AG04450 (cell line): ENCODE measurements at regions not wholly inside any gene's neighbourhood (a gene's known extent, or its start where the extent isn't known, plus 50 kb on each side); places are given as distances from the start of the nearest gene placed in this dataset.

ENCODE experiments used
- CTCF ChIA-PET: fragments of 300-600, 350-600 bp; formaldehyde crosslinking; extraction: SDS; loops from one replicate; lab custom pipeline; 2022; ENCODE audit warnings: antibody characterized with exemption, inconsistent platforms; lab: Charles Lee
- POLR2A ChIA-PET: fragments of 350-600 bp; formaldehyde crosslinking; extraction: SDS; loops from one replicate; lab custom pipeline; 2021; ENCODE audit warnings: antibody characterized with exemption, inconsistent platforms; lab: Yijun Ruan, JAX
- DNase-seq: peaks from one replicate; pipeline ENCODE4 v3.0.0-alpha.2; 2011; ENCODE audit warnings: low read depth, low spot score
- H3K27ac ChIP-seq: one replicate; pipeline ENCODE4 v1.5.1; 2012; ENCODE audit warnings: low read depth, low read length, control low read depth
- H3K27me3 ChIP-seq: one replicate; pipeline ENCODE4 v1.6.0; 2012; ENCODE audit warnings: low read length; ENCODE audit not compliant: control insufficient read depth, insufficient read depth
- H3K4me3 ChIP-seq: 2 replicates; pipeline ENCODE4 v1.5.1; 2011; ENCODE audit warnings: mild to moderate bottlenecking, low read depth, low read length, control low read depth
- H3K9me3 ChIP-seq: 2 replicates; pipeline ENCODE4 v1.5.1; 2012; ENCODE audit warnings: low read length; ENCODE audit not compliant: control insufficient read depth, insufficient read depth
- CTCF ChIP-seq: IDR thresholded peaks from 2 replicates; pipeline ENCODE4 v1.5.1; 2011; ENCODE audit warnings: low read depth, low read length, control low read depth, inconsistent platforms

- H3K27ac ChIP-seq: no peak overlapping the region
- POLR2A ChIA-PET: no interaction called here
- no peak for TF ChIP-seq CTCF
- H3K27me3 ChIP-seq: no peaks in the 10 kb centered on the region
- H3K4me3 ChIP-seq: no peak overlapping the region
- CTCF ChIA-PET: no interaction called here
- DNase-seq: no peak
- H3K9me3 ChIP-seq: peaks cover 32% of the 10 kb centered on the region
Measured at GRCh38 chr10:2212244-2212834, 475.0 kb upstream of the ADARB2 start.

GRCh38 chr10:2210088-2210487 lies 472.8 kb upstream of the ADARB2 start:
- Histone ChIP-seq H3K27ac (no peak overlapping the region), H3K4me3 (no peak overlapping the region), H3K9me3 (peaks cover 29% of the 10 kb centered on the region), H3K27me3 (no peaks in the 10 kb centered on the region)
- DNase-seq: no peak
- ChIA-PET POLR2A (no interaction called here), CTCF (no interaction called here)
- TF ChIP-seq CTCF: no peak

GRCh38 chr10:2208106-2208505 lies 470.8 kb upstream of the ADARB2 start:
- POLR2A ChIA-PET: no interaction called here
- no peak for DNase-seq
- H3K27ac ChIP-seq: no peak overlapping the region
- H3K4me3 ChIP-seq: no peak overlapping the region
- no peaks in the 10 kb centered on the region for H3K27me3 ChIP-seq
- CTCF ChIA-PET: no interaction called here
- H3K9me3 ChIP-seq: peaks cover 19% of the 10 kb centered on the region
- no peak for TF ChIP-seq CTCF

- ChIA-PET POLR2A (no interaction called here), CTCF (no interaction called here)
- Histone ChIP-seq H3K4me3 (no peak overlapping the region), H3K27me3 (no peaks in the 10 kb centered on the region), H3K9me3 (peaks cover 19% of the 10 kb centered on the region), H3K27ac (no peak overlapping the region)
- no peak for DNase-seq
- no peak for TF ChIP-seq CTCF
Measured at GRCh38 chr10:2207246-2207922, 470.1 kb upstream of the ADARB2 start.

- DNase-seq: no peak
- Histone ChIP-seq H3K27ac (no peak overlapping the region), H3K9me3 (peaks cover 19% of the 10 kb centered on the region), H3K4me3 (no peak overlapping the region), H3K27me3 (no peaks in the 10 kb centered on the region)
- no peak for TF ChIP-seq CTCF
- POLR2A ChIA-PET: no interaction called here
- CTCF ChIA-PET: no interaction called here
Measured at GRCh38 chr10:2205406-2205805, 468.1 kb upstream of the ADARB2 start.
